Effector memory CD4-positive, alpha-beta T cell (primary cell): ENCODE measurements at regions not wholly inside any gene's neighbourhood (a gene's known extent, or its start where the extent isn't known, plus 50 kb on each side); places are given as distances from the start of the nearest gene placed in this dataset.

Source experiments
- DNase-seq, 3 donors: peaks; one replicate each; pipeline ENCODE4 v3.0.0-alpha.2; 2020
- H3K27ac ChIP-seq: 2 replicates; pipeline ENCODE4 v1.7.0; 2013; ENCODE audit warnings: mild to moderate bottlenecking, low read length, moderate library complexity; ENCODE audit not compliant: insufficient read depth, poor library complexity, severe bottlenecking
- H3K27me3 ChIP-seq: replicated peaks from 2 replicates; pipeline ENCODE4 v1.7.0; 2013; ENCODE audit warnings: mild to moderate bottlenecking, low read length; ENCODE audit not compliant: insufficient read depth, control insufficient read depth, poor library complexity, severe bottlenecking
- H3K36me3 ChIP-seq: 2 replicates; pipeline ENCODE4 v1.7.0; 2013; ENCODE audit warnings: mild to moderate bottlenecking, low read length, moderate library complexity; ENCODE audit not compliant: control insufficient read depth, insufficient read depth
- H3K4me1 ChIP-seq: 2 replicates; pipeline ENCODE4 v1.7.0; 2013; ENCODE audit warnings: low read length, mild to moderate bottlenecking; ENCODE audit not compliant: control insufficient read depth, insufficient read depth, poor library complexity, severe bottlenecking
- H3K4me3 ChIP-seq: 2 replicates; pipeline ENCODE4 v1.7.0; 2013; ENCODE audit warnings: low read length, low read depth, mild to moderate bottlenecking; ENCODE audit not compliant: insufficient read depth, poor library complexity, severe bottlenecking
- H3K9me3 ChIP-seq: 2 replicates; pipeline ENCODE4 v1.7.0; 2013; ENCODE audit warnings: mild to moderate bottlenecking, low read length, moderate library complexity; ENCODE audit not compliant: control insufficient read depth

DNA sequence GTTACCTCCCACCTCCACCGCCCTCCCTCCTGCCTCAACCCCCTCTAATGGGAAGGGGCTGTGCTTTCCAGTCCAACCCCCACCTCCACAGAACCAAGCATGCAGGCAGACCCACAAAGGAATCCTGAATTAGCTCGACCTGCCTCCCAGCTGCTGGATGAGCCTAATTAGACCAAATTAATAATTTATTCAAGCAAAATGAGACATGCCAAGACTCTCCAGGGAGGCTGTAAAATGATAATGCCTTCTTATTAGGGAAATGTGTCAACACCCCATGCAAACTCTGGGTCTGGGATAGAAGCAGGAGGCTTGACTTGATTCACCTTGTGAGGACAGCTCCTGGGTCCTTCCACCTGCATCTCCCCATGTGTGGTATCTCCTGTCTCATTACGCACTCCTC, 59.4 kb upstream of the HMGXB4 start:
- DNase-seq: no peak
- H3K4me3 ChIP-seq: no peak overlapping the region
- no peaks in the 10 kb centered on the region for H3K27me3 ChIP-seq

DNA sequence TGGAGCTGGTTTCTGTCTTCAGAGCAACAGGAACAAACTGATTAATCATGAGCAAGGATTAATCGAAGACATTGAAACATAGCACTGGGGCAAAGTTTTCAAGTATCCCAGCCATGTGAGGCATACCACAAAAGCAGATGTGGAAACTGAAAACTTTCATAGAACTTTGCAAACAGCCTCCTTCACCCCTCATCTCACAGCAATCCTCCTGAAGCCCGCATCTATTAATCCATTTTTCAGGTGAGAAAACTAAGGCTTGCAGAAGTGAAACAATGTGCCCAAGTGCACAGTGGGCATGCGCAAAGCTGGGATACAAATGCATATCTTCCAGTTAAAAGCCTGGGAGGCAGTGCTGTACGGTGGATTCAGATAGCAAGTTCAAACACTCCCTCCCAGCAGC, 58.6 kb upstream of the HMGXB4 start:
- Histone ChIP-seq H3K4me1 (no peaks in the 10 kb centered on the region), H3K27ac (no peak overlapping the region), H3K9me3 (no peaks in the 10 kb centered on the region), H3K4me3 (no peak overlapping the region), H3K36me3 (no peaks in the 10 kb centered on the region), H3K27me3 (no peaks in the 10 kb centered on the region)
- no peak for DNase-seq

More for the DNA sequence above, 59.4 kb upstream of the HMGXB4 start:
- no peaks in the 10 kb centered on the region for H3K4me1 ChIP-seq
- H3K9me3 ChIP-seq: no peaks in the 10 kb centered on the region
- H3K36me3 ChIP-seq: no peaks in the 10 kb centered on the region
- H3K27ac ChIP-seq: no peak overlapping the region

DNA sequence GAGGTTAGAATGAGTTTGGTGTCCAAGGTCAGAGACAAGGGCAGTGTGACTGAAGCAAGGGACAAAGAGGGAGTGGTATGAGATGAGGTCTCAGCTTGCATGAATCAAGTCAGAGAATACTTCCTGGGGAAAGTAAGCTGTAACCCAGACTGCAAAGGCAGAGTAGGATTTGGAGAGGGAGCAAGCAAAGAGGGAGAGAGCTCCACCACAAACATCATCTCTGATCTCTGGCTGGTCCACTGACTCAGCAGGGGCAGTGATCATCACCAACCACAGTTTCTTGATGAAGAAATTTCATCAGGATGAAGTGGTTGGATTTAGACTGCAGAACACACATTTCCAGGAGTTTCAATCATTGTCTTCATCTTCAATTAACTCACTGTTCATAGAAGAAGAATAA, 54.9 kb upstream of the HMGXB4 start:
- Histone ChIP-seq H3K27ac (no peak overlapping the region), H3K9me3 (no peaks in the 10 kb centered on the region), H3K4me3 (no peak overlapping the region), H3K36me3 (no peaks in the 10 kb centered on the region), H3K4me1 (no peaks in the 10 kb centered on the region), H3K27me3 (no peaks in the 10 kb centered on the region)
- no peak for DNase-seq

DNA sequence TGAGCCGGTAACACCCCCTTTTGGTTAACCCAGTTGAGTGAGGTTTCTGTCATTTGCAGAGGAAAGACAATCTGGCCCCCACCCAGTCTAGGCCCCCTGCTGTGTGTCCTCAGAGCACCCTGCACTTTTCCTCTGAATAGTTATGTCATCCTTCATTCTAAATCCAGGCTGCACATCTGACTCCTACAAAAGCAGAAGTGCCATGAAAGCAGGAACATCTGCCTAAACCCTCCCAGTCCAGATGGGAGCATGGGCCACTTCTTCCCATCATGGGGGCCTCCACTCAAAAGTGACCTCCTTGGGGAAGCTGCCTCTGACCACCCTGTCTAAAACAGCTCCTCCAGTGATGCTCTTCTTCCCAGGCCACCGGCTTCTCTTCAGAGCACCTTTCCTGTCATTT, 53.7 kb upstream of the HMGXB4 start:
- no peaks in the 10 kb centered on the region for H3K27me3 ChIP-seq
- no peak overlapping the region for H3K27ac ChIP-seq
- H3K9me3 ChIP-seq: no peaks in the 10 kb centered on the region
- H3K36me3 ChIP-seq: no peaks in the 10 kb centered on the region
- no peak for DNase-seq
- no peaks in the 10 kb centered on the region for H3K4me1 ChIP-seq
- no peak overlapping the region for H3K4me3 ChIP-seq

DNA sequence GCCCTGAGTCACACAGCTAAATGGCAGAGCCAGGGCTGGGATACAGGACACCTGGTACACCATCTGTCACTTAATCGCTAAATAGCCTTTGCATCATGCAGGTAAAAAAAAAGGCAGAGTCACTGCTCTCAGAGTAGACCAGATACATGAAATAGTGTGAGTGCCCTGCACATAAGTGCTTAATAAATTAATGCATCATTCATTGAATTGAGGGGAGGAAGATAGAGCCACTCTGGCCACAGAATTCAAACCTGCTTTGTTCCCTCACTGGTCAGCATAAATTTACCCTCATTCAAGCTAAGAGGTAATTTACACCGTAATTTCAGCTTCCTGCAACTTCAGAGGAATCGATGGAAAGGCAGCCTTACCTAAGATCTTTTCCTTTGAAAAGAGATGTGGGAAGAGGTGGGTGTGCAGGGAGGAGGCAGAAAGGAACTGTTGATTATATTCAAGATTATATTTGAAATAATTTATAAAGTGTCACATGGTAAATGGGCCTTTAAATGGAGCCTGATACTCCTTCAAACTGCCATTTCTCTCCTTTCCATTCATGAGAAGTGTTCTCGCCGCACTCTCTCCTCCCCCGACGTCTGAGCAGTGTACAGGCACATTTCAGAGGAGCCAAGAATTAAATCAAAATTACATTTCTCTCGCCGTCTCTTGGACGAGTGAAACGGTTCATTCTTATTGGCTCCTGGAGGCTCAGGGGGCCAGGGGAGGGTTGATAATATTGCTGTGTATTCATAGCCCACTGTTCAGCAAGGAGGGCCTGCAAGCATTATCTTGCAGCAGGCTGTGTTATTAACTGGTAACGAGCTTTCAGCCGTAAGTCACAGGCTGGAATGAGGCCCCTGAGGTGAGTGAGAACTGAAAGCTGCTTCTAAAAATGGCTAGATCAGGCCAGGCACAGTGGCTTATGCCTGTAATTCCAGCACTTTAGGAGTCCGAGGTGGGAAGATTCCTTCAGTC, 52.2 kb upstream of the HMGXB4 start:
- H3K27ac ChIP-seq: no peak overlapping the region
- H3K9me3 ChIP-seq: no peaks in the 10 kb centered on the region
- no peaks in the 10 kb centered on the region for H3K27me3 ChIP-seq
- H3K4me1 ChIP-seq: no peaks in the 10 kb centered on the region
- no peaks in the 10 kb centered on the region for H3K36me3 ChIP-seq
- H3K4me3 ChIP-seq: no peak overlapping the region
- DNase-seq: no peak

DNA sequence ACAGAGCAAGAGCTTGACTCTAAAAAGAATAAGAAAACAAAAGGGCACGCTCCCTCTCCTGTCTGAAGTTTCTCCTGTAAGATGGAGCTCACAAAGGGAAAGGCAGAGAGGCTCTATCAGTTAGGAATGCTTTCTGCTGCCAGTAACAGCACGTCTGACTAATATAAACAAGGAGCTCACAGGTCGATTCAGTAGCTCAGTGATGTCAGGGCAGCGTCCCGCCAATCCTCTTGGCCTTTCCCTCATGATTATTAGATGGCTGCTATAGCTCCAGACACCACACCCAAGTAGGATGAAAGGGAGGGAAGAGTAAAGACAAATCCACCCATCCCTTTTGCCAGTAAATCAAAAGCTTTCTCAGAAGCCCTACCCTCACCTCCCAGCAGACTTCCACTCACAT, 51.3 kb upstream of the HMGXB4 start:
- Histone ChIP-seq H3K27me3 (no peaks in the 10 kb centered on the region), H3K4me3 (no peak overlapping the region), H3K27ac (no peak overlapping the region), H3K9me3 (no peaks in the 10 kb centered on the region), H3K4me1 (no peaks in the 10 kb centered on the region), H3K36me3 (no peaks in the 10 kb centered on the region)
- no peak for DNase-seq

DNA sequence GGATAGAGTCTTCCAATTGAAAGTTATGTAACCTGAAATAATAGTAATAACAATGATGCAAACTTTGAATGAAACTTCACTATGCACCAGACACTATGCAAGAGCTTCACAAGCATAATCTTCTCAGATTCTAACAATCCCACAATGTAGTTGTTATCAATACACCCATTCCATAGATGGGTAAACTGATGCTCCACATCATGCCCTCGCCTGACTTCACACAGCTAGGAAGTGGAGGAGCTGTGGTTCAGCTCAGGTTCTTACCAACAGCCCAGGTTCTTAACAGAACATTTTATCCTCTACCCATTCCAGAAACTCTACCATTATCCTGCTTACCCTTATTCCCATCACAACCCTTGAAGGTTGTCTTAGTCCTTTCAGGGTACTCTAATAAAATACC, 50.4 kb upstream of the HMGXB4 start:
- DNase-seq: no peak
- Histone ChIP-seq H3K4me1 (no peaks in the 10 kb centered on the region), H3K27ac (no peak overlapping the region), H3K27me3 (no peaks in the 10 kb centered on the region), H3K4me3 (no peak overlapping the region), H3K9me3 (no peaks in the 10 kb centered on the region), H3K36me3 (no peaks in the 10 kb centered on the region)
